IPS DF 6.9 (cell line): ENCODE measurements at regions not wholly inside any gene's neighbourhood (a gene's known extent, or its start where the extent isn't known, plus 50 kb on each side); places are given as distances from the start of the nearest gene placed in this dataset.
"Not testable (repeated sequence)": the region's sequence is repeated elsewhere in the genome, so short reads cannot be mapped to it uniquely, and the experiment has no call there.

Experiments
- DNase-seq: peaks from one replicate; pipeline ENCODE4 v3.0.0-alpha.2; 2013; ENCODE audit warnings: low read depth, low spot score
- H3K27ac ChIP-seq: one replicate; pipeline ENCODE4 v1.5.1; 2013; ENCODE audit warnings: low read length, control low read depth
- H3K27me3 ChIP-seq: 2 replicates; pipeline ENCODE4 v1.6.1; 2013; ENCODE audit warnings: mild to moderate bottlenecking, low read length; ENCODE audit not compliant: control insufficient read depth, insufficient read depth
- H3K36me3 ChIP-seq: 2 replicates; pipeline ENCODE4 v1.6.1; 2013; ENCODE audit warnings: low read length; ENCODE audit not compliant: control insufficient read depth, insufficient read depth
- H3K4me1 ChIP-seq: 2 replicates; pipeline ENCODE4 v1.6.1; 2013; ENCODE audit warnings: low read length; ENCODE audit not compliant: control insufficient read depth, insufficient read depth
- H3K4me3 ChIP-seq: 2 replicates; pipeline ENCODE4 v1.5.1; 2013; ENCODE audit warnings: mild to moderate bottlenecking, low read length
- H3K9me3 ChIP-seq: 2 replicates; pipeline ENCODE4 v1.6.1; 2013; ENCODE audit warnings: low read length, inconsistent platforms; ENCODE audit not compliant: control insufficient read depth, insufficient read depth
- WGBS: extraction: QIAGEN DNeasy Blood & Tissue Kit; methylation state at CpG from one replicate; pipeline ENCODE4 v1.1.7; 2013; ENCODE audit warnings: mixed read lengths, missing lambda C conversion rate; ENCODE audit not compliant: insufficient read length, insufficient coverage; 5-methylcytosine and 5-hydroxymethylcytosine counted together

DNA sequence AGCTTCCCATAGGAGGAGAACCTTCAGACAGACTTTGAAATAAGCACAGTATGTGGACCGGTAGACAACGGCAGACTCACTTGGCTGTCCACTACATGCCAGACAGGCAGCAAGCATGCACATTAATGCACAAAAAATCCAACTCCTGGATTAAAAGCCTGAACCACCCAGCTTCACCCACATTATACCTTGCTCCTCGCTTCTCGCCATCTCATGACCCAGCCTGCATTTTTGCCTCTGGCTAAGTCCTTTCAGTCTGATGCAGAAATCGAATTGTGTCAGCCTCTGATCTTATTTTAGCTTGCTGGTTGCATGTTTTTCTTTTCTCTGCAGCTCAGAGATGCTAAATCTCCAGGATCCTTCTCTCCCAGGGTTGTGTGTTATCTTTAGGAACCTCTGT, 358.7 kb downstream of the RFC3 start:
- H3K27me3 ChIP-seq, result no peaks in the 10 kb centered on the region
- H3K36me3 ChIP-seq, result no peaks in the 10 kb centered on the region
- no peak overlapping the region for H3K27ac ChIP-seq
- no CpG with 5 or more reads among the region's 5 CpGs for whole genome bisulfite sequencing
- H3K9me3 ChIP-seq, result no peaks in the 10 kb centered on the region
- DNase-seq, result no peak
- 0 out of 2 replicates have a peak, but pooled peaks cover 2% of the 10 kb centered on the region for H3K4me1 ChIP-seq
- H3K4me3 ChIP-seq, result no peak overlapping the region

DNA sequence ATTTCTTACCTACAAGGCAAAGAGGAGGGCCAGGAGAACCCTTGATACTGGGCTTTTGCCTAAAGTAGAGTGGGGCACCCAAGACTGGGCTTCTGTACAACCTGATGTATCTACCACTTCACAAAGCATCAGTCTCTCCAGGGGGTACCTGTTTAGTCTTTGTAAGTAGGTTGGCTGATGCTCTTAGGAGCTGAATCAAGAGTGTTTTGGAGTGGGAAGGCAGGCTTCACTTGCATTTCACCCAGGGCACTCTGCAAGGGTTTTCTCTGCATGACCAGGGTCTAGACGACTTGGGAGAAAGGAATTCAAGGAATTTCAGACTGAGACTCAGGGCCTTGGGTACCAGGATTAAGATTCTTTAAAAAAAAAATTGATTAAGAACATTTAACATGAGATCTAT, 361.5 kb downstream of the RFC3 start:
- no peaks in the 10 kb centered on the region for H3K9me3 ChIP-seq
- no peak overlapping the region for H3K27ac ChIP-seq
- no peak for DNase-seq
- 0 out of 2 replicates have a peak, but pooled peaks cover 2% of the 10 kb centered on the region for H3K4me1 ChIP-seq
- no peaks in the 10 kb centered on the region for H3K27me3 ChIP-seq
- H3K4me3 ChIP-seq, result no peak overlapping the region
- WGBS, result no CpG with 5 or more reads among the region's 1 CpG
- H3K36me3 ChIP-seq, result no peaks in the 10 kb centered on the region

DNA sequence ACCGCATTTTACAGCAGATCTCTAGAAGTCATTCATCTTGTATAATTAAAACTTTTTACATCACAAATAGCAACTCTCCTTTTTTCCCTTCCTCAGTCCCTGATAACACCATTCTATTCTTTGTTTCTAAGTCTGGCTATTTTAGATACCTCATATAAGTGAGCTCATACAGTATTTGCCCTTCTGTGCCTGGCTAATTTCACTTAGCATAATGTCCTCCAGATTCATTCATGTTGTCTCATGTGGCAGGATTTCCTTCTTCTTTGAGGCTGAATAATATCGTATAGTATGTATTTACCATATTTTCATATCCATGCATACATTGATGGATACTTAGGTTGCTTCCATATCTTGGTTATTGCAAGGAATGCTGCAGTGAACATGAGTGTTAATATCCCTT, 362.0 kb downstream of the RFC3 start:
- Histone ChIP-seq H3K4me1 (0 out of 2 replicates have a peak, but pooled peaks cover 2% of the 10 kb centered on the region), H3K36me3 (no peaks in the 10 kb centered on the region), H3K9me3 (no peaks in the 10 kb centered on the region), H3K4me3 (no peak overlapping the region), H3K27ac (no peak overlapping the region), H3K27me3 (no peaks in the 10 kb centered on the region)
- DNase-seq, result no peak
- no CpG with 5 or more reads among the region's 2 CpGs for WGBS

DNA sequence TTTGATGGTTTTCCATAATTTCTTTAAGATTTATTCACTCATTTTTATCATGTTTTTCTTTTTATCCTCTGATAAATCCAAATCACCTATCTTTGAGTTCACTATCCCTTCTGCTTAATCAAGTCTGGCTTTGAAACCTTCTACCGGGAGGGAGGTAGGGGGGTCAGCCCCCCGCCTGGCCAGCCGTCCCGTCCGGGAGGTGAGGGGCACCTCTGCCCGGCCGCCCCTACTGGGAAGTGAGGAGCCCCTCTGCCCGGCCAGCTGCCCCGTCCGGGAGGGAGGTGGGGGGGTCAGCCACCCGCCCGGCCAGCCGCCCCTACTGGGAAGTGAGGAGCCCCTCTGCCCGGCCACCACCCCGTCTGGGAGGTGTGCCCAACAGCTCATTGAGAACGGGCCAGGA, 363.3 kb downstream of the RFC3 start:
- H3K4me3 ChIP-seq, DNase-seq, H3K27ac ChIP-seq, H3K36me3 ChIP-seq, H3K4me1 ChIP-seq, H3K9me3 ChIP-seq, H3K27me3 ChIP-seq: not testable (repeated sequence)
- WGBS, result no CpG with 5 or more reads among the region's 16 CpGs

DNA sequence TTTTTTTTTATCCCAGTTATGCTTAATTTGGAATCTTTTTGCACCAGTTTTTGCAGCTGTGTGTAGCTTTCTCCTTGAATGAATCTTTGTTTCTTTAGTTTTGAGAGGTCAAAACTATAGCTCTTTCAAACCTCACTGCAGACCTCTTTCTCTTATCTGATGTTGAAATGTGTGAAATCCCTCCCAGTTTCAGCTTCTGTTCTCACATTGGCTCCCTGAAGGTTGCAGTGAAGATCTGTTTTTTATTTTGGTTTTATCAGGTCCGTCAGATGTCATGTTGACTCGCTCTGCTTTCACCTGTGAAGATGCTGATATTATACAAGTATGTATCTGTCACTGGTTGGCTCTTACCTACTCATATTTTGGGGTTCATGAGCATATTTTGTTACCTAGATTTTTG, 372.0 kb downstream of the RFC3 start:
- no peaks in the 10 kb centered on the region for H3K4me1 ChIP-seq
- DNase-seq, result no peak
- no peaks in the 10 kb centered on the region for H3K27me3 ChIP-seq
- H3K27ac ChIP-seq, result no peak overlapping the region
- WGBS, result no CpG with 5 or more reads among the region's 2 CpGs
- H3K4me3 ChIP-seq, result no peak overlapping the region
- H3K36me3 ChIP-seq, result no peaks in the 10 kb centered on the region
- no peaks in the 10 kb centered on the region for H3K9me3 ChIP-seq

DNA sequence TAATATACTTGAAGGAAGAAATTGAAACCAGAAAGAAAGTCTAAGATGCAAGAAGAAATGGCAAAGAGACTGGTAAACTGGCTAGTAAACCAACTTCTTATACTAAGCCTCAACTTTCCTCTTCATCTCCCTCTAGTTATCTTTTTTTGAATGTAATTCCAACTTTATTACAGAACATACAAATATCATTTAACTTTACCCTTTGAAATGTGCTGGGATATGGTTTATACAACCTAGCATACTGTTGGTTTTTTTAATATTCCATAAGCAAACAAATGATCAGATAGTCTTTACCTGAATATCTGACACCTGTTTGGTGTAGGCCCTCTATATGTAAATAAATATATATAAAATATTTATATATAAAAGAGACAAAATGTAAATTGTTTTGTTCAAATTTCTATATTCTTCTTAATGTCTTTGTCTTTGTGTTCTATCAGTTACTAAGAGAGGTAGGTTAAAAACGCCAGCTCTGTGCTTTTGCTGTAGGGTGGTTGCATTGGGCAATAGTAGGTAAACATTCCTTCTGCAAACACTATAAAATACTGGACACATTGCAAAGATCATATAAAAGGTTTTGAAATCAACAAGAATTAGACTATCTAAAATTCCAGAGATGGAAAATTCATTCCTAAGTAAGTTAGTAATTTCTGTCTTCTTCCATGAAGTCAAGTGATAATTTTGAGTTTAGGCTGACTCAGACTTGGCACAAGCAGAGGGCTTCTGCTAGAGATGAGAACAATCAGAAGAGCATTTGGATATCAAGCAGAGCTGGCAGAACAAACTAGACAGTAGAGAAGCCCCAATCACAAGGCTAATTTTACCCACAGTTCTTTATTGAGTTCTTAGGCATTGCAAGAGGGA, 383.3 kb downstream of the RFC3 start:
- Histone ChIP-seq H3K36me3 (no peaks in the 10 kb centered on the region), H3K27ac (no peak overlapping the region), H3K4me3 (no peak overlapping the region), H3K4me1 (no peaks in the 10 kb centered on the region), H3K9me3 (no peaks in the 10 kb centered on the region), H3K27me3 (no peaks in the 10 kb centered on the region)
- no peak for DNase-seq
- WGBS, result no CpG with 5 or more reads among the region's 1 CpG

DNA sequence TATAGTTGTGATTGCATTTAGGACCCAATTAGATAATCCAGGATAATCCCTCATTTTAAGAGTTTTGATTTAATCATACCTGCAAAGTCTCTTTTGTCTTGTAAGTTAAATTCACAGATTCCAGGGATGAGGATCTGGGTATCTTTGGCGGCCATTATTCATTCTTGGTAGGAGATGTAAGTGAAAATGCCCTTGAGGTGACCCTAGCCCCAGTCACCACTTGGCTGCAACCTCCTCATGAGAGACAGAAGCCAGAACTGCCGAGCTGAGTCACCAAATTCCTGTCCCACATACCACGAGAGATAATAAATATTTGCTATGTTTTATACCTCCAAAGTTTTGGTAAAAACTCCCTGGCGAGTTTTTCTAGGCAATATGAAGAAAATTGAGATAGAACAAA, 389.4 kb downstream of the RFC3 start:
- no CpG with 5 or more reads among the region's 4 CpGs for WGBS
- DNase-seq, result no peak
- no peaks in the 10 kb centered on the region for H3K27me3 ChIP-seq
- no peaks in the 10 kb centered on the region for H3K36me3 ChIP-seq
- H3K27ac ChIP-seq, result no peak overlapping the region
- H3K4me1 ChIP-seq, result no peaks in the 10 kb centered on the region
- H3K9me3 ChIP-seq, result no peaks in the 10 kb centered on the region
- H3K4me3 ChIP-seq, result no peak overlapping the region

DNA sequence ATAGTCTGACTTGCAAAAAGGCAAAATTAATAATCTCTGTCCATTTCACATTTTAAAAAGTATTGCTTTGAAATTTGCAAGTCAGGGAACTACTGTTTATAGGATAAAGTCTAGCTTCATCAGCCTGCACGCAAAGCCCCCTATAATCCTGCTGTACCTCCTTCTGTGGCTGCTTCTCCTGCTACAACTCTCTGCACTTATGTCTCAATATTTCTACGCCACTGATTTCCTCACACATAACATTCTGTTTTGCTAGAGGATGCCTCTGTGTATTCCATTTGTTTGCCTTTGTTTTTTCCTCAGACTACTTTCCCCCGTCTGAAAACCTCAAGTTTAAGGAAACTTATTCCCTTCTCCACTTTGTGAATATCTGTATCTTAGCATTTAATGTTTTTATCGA, 389.9 kb downstream of the RFC3 start:
- H3K4me1 ChIP-seq, result no peaks in the 10 kb centered on the region
- no peaks in the 10 kb centered on the region for H3K27me3 ChIP-seq
- H3K36me3 ChIP-seq, result no peaks in the 10 kb centered on the region
- DNase-seq, result no peak
- no CpG with 5 or more reads among the region's 4 CpGs for WGBS
- no peak overlapping the region for H3K27ac ChIP-seq
- H3K4me3 ChIP-seq, result no peak overlapping the region
- no peaks in the 10 kb centered on the region for H3K9me3 ChIP-seq

DNA sequence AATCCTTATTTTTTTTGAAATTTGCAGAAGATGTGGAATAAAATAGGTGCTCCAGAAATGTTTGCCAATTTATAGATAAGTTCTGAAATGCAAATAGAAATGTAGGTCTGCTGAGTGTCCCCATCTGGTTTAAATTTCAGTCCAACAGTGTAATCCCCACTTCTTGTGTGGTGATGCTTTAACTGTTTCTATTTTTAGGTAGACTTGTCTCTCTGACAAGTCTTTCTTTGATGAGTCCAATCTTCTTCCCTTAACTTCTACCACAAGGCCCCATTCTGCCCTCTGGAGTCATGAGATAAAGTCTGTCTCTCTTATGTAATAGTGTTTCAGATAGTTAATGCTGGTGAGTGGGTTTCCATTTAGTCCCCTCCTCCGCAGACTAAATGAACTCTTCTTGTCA, 390.4 kb downstream of the RFC3 start:
- Histone ChIP-seq H3K4me3 (no peak overlapping the region), H3K36me3 (no peaks in the 10 kb centered on the region), H3K27me3 (no peaks in the 10 kb centered on the region), H3K9me3 (no peaks in the 10 kb centered on the region), H3K27ac (no peak overlapping the region), H3K4me1 (no peaks in the 10 kb centered on the region)
- no peak for DNase-seq
- no CpG with 5 or more reads among the region's 1 CpG for WGBS

DNA sequence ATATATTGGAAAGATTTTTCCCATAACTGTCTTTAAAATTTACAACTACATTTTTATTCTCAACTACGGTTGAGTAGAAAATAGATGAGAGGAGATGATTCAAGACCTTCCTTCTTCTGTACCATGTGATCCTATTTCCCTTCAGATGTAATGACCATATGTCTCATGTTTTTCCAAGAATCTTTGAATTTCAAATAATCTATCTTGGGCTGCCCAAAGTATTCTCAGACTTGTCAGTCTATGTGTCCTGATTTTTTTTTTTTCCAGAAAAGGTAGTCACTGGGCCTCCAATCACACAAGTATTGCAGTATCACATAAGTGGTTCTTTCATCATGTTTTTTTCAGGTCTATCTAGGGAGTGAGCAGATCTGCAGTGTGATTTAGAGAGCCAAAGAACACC, 392.4 kb downstream of the RFC3 start:
- Histone ChIP-seq H3K27me3 (no peaks in the 10 kb centered on the region), H3K36me3 (no peaks in the 10 kb centered on the region), H3K9me3 (no peaks in the 10 kb centered on the region), H3K27ac (no peak overlapping the region), H3K4me1 (no peaks in the 10 kb centered on the region), H3K4me3 (no peak overlapping the region)
- no peak for DNase-seq
- no CpG with 5 or more reads among the region's 1 CpG for WGBS

DNA sequence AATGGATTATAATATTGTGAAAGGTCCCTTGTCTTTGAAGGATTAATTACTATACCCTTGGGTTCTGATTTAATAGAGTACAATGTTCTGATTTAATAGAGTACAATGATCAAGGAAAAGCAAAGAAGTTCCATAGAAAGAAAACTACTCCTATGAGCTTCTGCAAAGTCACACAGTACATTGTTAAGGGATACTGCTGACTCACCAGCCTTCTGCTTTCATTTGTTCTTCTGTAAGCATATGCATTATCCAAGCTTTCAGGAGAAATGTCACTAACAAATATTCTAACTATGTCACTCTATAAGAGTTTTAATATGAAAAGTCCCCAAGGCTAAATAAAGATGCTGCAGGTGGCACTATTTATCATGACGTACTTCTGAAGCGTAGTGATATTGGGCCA, 396.7 kb downstream of the RFC3 start:
- Histone ChIP-seq H3K27ac (no peak overlapping the region), H3K4me3 (no peak overlapping the region), H3K27me3 (no peaks in the 10 kb centered on the region), H3K4me1 (no peaks in the 10 kb centered on the region), H3K9me3 (no peaks in the 10 kb centered on the region), H3K36me3 (no peaks in the 10 kb centered on the region)
- DNase-seq, result no peak
- WGBS, result no CpG with 5 or more reads among the region's 2 CpGs
